ENCODE measurements at regions not wholly inside any gene's neighbourhood (a gene's known extent, or its start where the extent isn't known, plus 50 kb on each side); places are given as distances from the start of the nearest gene placed in this dataset.
A peak's percentile ranks its signal among the peaks of the same experiment; 100 is the strongest.

DNA sequence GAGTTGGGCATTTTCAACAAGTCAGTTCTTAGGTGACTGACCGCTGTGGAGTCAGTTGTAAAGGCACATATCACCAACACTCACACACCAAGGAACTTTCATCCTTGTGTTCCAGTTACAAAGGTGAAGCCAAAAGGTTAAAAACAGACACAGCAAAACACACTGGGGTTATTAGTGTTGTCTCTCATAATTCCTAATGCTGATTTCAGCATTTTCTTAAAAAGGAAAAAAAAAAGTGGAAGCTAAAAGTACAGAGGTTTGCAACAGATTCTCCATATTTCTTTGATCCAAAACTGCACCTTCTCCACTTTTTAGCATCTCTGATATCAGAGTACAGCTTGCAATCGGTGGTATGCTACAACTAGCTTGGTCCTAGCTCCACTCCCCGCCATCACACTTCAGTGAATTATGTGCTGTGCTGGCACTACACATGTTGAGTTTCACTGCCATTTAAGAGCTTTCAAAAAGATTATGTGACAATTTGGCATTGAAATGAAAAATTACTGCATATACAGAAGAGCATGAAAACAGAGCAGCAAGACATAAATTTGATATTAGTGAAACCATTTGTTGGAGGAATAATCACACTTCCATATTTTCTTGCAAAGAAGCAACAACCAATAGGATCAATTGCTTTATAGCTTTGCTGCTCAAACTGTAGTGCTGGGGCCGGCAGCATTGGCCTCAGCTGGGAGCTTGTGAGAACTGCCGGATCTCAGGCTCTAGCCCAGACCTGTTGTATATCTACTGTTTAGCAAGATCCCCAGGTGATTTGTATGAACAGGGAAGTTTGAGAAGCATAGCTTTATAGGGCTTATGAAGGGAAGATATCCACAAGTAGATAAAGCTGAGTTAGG lies 62.3 kb upstream of the DAPL1 start:
- no peak for DNase-seq (ENCODE audit: low spot score)

DNA sequence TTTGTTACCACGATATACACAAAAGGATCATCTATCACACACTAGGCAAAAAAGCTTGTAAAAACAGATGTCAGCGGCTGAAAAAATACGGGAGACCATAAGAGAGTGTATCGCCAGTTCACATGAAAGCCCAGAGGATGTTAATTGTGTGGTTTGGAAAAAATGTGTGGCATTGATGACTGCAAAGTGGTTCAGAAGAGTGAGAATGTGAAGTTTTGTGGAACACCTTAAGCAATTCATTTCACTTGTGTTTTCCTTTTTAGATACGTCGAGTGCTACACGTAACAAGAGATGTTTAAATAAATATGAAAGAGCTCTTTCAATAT lies 61.7 kb upstream of the DAPL1 start:
- no peak for DNase-seq (ENCODE audit: low spot score)

DNA sequence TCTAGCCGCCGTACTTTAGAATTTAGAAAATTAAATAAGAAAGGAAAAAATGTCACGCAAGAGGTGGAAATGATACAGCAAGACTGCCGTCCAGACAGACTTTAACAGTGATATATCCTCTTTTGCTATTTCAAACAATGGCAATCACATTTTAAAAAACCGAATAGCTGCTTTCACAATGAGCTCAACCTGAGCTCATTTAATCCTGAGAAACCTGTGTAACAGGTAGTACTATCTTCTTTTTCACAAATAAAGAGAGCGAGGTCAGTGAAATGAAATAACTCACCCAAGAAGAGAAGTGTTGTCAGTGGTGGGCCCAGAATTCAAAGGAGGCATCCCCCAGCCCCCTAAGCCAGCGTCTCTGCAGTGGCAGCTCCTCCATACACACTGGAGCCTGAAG lies 60.7 kb upstream of the DAPL1 start:
- no peak for DNase-seq (ENCODE audit: low spot score)

DNA sequence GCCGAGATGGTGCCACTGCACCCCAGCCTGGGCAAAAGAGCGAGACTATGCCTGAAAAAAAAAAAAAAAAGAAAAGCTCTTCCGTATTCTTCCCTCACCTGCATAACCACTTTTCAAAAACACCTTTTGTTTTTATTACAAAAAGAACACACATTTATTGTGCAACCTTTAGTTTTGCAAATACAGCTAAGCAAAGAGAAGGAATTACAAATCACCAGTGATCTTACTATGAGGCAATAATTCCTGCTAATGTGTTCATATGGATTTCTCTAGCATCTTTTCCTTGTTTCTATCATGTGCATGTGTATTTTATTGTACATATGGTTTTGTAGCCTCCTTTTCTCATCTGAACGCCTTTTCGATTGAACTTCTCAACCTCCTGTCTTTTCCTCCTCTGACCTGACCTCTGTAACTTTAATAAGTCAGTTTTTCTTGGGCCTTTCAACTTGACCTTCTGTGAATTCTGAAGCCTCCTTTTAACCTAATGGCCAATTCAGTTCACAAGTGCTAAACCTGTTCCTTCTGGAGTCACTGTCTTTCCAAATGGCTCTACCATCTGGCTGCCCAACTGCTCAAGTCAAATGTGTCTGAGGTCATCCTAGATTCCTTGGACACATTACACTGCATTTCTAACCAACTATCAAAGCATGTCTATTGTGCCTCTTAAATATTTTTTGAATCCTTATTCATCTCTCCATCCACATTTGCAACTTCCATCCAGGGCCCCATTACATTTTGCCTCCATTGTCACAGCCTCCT lies 59.1 kb upstream of the DAPL1 start:
- no peak for DNase-seq (ENCODE audit: low spot score)

DNA sequence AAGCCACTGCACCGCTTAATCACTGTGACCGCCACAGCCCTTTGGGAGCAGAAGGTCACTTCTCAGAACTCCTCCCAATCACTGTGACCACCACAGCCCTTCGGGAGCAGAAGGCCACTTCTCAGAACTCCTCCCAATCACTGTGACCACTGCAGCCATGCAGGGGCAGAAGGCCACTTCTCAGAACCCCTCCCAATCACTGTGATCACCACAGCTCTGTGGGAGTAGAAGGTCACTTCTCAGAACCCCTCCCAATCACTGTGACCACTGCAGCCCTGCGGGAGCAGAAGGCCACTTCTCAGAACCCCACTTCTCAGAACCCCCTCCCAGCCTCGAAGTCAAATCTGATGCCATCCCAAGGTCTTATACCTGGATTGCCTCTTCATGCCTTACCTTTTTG lies 56.8 kb upstream of the DAPL1 start:
- no peak for DNase-seq (ENCODE audit: low spot score)

DNA sequence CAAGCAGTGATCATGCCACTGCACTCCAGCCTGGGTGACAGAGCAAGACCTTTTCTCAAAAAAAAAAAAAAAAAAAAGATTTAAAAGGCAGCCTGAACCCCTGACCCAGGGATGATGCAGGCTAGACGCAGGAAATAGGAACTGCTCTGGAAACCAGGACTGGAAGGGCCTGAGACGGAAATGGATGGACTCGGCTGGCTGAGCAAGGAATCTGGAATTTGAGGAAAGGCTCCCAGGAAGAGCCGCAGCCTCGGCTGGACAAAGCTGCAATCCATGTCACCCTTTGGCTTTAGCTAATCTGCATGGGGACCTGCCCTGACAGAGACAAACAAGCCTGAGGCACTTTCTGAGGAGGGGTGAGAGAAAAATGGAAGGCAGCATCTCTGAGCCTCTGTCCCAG lies 55.0 kb upstream of the DAPL1 start:
- no peak for DNase-seq (ENCODE audit: low spot score)

DNA sequence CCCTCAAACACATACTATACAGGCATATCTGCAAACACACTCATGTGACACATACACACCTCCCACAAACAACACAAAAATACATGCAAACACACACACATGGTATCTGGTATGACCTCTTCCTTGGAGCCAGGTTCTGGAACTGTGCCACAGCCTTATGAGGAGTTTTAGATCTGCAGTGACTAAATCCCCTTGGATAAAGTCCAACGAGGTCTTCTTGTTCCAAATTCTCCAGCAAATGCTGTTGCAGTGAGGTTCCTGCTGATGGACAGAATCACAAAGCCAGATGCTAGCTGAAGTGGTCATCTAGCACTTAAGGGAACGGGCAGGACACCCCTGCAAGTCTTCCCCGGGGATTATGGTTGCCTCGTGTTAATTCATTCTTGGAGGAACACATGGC lies 54.5 kb upstream of the DAPL1 start:
- no peak for DNase-seq (ENCODE audit: low spot score)

DNA sequence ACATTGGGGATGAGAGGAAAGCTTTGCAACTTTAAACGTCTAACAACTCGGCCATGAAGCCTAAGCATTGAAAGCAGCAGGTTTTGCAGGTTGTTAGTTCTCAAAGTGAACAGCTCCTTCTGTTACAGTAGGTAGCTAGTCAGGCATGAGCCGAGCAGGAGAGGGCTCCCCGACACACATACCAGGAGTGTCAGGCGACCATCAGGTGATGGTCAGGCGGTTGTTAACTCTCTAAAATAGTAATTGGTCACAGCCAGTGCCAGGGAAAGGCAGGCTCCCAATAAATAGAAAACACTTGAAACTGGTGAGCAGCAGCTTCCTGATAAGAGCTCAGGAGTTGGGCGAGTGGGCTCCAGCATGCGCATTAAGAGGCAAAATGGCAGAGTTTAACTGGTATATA lies 53.5 kb upstream of the DAPL1 start:
- DNase-seq (ENCODE audit: low spot score) = no peak

DNA sequence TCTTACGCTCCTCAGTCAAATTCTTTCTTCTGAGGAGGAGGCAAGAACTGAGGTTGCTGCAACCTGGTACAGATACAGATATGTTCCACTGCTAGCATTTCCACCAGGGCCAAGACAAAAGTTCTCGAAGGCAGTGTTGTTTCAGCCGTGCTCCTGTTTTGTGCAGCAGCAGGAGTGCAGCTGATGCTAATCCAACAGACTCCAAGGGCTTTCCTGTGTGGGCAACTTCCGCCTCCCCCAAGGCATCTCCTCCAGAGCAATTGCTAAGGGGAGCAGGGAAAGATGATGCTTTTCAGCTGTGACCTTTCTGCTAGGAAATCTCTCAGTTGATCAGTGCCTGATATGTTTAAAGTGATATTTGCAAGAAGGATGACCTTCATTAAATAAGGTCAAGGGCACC lies 52.6 kb upstream of the DAPL1 start:
- DNase-seq (ENCODE audit: low spot score) = no peak

DNA sequence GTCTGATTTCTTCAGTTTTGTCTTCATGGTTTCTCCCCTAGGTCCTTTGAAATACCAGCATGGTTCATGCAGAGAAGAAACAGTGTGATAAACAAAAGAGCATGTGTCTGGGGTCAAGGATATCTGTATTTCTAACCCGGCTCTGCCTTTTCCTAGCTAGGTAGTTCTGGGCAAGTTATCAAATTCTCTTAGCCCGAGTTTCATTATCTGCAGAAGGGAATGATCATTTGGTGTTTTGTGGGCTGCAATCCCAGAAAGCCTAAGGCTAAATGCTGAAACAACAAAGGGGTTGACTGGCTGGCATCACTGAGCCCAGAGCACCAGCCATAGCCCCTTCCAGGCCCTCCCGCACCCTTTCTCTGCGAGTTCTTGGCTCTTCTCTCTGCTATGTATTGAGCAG lies 51.7 kb upstream of the DAPL1 start:
- DNase-seq (ENCODE audit: low spot score) = no peak

DNA sequence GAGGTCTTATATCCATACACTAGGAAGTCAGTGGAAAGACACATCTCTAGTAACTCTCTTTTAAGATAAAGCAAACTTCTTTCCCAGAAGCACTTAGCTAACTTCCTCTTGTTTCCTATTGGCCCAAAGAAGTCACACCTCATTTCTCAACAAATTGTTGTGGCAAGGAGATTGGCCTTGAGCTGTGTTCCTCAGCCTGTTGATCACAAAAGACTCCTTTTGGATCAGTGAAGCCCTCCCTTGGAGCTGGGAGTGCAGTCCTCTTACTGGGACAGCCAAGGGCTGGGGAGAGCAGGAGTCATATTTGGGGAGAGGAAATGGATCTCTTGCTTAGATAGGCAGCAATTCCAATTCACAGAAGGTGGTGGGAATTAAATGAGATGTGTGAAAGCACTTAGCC lies 51.2 kb upstream of the DAPL1 start:
- DNase-seq (ENCODE audit: low spot score) = no peak

DNA sequence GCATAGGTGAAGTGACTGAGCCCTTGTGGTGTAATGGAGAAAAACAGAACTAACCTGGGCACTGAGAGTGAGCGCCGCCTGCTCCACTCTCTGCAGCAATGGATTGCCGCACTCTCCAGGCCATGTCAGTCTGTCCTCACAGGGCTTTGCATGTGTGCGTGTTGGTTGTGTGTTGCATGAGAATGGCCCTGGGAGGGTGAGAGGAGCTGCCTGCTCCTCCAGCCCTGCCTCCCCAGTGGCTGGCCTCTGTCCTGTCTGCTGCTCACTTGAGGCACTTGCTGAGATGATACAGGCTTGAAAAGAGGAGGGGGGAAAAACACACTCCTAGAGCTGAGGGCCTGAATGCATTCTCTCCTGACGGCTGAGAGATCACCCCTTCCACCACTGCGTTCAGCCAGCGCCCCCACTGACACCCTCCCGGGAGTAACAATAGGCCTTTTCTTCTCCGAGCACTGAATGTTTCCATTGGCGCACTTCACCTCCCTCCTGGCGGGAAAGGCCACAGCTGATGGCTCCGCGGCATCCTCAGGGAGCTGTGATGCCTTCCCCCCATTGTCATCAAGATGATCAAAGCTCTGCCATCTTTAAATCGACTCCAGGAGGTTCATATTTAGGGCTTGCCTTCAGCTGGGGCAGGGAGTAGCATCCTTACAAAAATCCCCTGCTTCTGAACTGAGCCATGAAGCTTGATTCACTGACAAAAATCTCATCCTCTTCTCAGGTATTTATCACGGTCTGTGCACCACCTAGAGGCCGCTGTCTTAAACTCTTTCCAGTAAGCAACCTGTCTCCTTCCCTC lies 49.9 kb upstream of the DAPL1 start:
- DNase-seq (ENCODE audit: low spot score) = peak; percentile 49

All from AG20443 (cell line).